Breast epithelium (tissue), 4 donors: ENCODE measurements at regions not wholly inside any gene's neighbourhood (a gene's known extent, or its start where the extent isn't known, plus 50 kb on each side); places are given as distances from the start of the nearest gene placed in this dataset.

Experiments
- DNase-seq, 2 donors: peaks; one replicate each; pipeline ENCODE4 v3.0.0-alpha.2; 2019; ENCODE audit warnings: low spot score in 2 of 2
- H3K27ac ChIP-seq, 2 donors: fragments of 200-600 bp; sonication (generic) in 1 of 2; one replicate each; pipeline ENCODE4 v1.5.1; 2016 to 2019; ENCODE audit warnings: mild to moderate bottlenecking in 1 of 2
- H3K27me3 ChIP-seq, 2 donors: fragments of 200-600 bp; sonication (generic) in 1 of 2; one replicate each; pipeline versions ENCODE4 v1.5.1 to v1.6.0; 2017 to 2019; ENCODE audit warnings: control low read depth in 1 of 2, mild to moderate bottlenecking in 1 of 2
- H3K36me3 ChIP-seq: fragments of 200-600 bp; one replicate; pipeline ENCODE4 v1.5.1; 2019
- H3K4me1 ChIP-seq, 2 donors: fragments of 200-600 bp; sonication (generic); one replicate each; pipeline ENCODE4 v1.5.1; 2016 to 2019; ENCODE audit warnings: control low read depth in 1 of 2
- H3K4me3 ChIP-seq, 3 donors: fragments of 200-600 bp; sonication (generic); 1 replicate in 2 of 3; 2 replicates in 1 of 3; pipeline ENCODE4 v1.5.1; 2016 to 2019; ENCODE audit warnings: mild to moderate bottlenecking in 3 of 3, moderate library complexity in 2 of 3
- H3K9me3 ChIP-seq, 2 donors: fragments of 200-600 bp; sonication (generic) in 1 of 2; one replicate each; pipeline ENCODE4 v1.5.1; 2016 to 2019; ENCODE audit warnings: control low read depth in 1 of 2
- POLR2A ChIP-seq: fragments of 450-650 bp; IDR thresholded peaks from one replicate; pipeline ENCODE4 v1.6.1; 2016; ENCODE audit warnings: antibody characterized with exemption, mild to moderate bottlenecking, moderate library complexity
- POLR2AphosphoS5 ChIP-seq, 3 donors: sonication (generic); formaldehyde crosslinking; IDR thresholded peaks; one replicate each; pipeline ENCODE4 v1.6.1; 2017; ENCODE audit warnings: antibody characterized with exemption in 3 of 3
- intact Hi-C: fragments of 100-400 bp; cut with DNase I; formaldehyde crosslinking; loops from one replicate; pipeline ENCODE4 v1.15.1; 2023; ENCODE audit warnings: low total_unique reads
- TF ChIP-seq, protein P1 (sequence below), 3 donors: fragments of 450-650 bp; IDR thresholded peaks; one replicate each; pipeline ENCODE4 v1.5.1; 2016 to 2017; ENCODE audit warnings: antibody characterized with exemption in 3 of 3, mild to moderate bottlenecking in 3 of 3, moderate library complexity in 3 of 3

GRCh38 chr1:55339681-55340080 lies 124.5 kb upstream of the USP24 start:
- no peak for DNase-seq
- no peaks in the 10 kb centered on the region for H3K27me3 ChIP-seq
- intact Hi-C loops: no loop called here
- H3K4me1 ChIP-seq: no peaks in the 10 kb centered on the region
- peaks cover 0 to 10% of the 10 kb centered on the region in 2 donors for H3K9me3 ChIP-seq
- H3K27ac ChIP-seq: no peak overlapping the region
- H3K4me3 ChIP-seq: no peak overlapping the region
- H3K36me3 ChIP-seq: no peaks in the 10 kb centered on the region
- TF ChIP-seq POLR2A (no peak), POLR2AphosphoS5 (IDR thresholded peaks at IDR 0.05) (no peak)
- TF ChIP-seq, protein P1, sequence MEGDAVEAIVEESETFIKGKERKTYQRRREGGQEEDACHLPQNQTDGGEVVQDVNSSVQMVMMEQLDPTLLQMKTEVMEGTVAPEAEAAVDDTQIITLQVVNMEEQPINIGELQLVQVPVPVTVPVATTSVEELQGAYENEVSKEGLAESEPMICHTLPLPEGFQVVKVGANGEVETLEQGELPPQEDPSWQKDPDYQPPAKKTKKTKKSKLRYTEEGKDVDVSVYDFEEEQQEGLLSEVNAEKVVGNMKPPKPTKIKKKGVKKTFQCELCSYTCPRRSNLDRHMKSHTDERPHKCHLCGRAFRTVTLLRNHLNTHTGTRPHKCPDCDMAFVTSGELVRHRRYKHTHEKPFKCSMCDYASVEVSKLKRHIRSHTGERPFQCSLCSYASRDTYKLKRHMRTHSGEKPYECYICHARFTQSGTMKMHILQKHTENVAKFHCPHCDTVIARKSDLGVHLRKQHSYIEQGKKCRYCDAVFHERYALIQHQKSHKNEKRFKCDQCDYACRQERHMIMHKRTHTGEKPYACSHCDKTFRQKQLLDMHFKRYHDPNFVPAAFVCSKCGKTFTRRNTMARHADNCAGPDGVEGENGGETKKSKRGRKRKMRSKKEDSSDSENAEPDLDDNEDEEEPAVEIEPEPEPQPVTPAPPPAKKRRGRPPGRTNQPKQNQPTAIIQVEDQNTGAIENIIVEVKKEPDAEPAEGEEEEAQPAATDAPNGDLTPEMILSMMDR (IDR thresholded peaks at IDR 0.05): no peak

- no peak for DNase-seq
- intact Hi-C loops: loop anchor here (1.0 kb wide), 1 partner anchor 20 kb away; no protein-coding TSS in a partner anchor
- H3K27me3 ChIP-seq: no peaks in the 10 kb centered on the region
- no peaks in the 10 kb centered on the region for H3K4me1 ChIP-seq
- no peak overlapping the region for H3K27ac ChIP-seq
- no peak overlapping the region for H3K4me3 ChIP-seq
- TF ChIP-seq, protein P1 (IDR thresholded peaks at IDR 0.05): no peak
- no peak for TF ChIP-seq POLR2AphosphoS5 (IDR thresholded peaks at IDR 0.05)
- TF ChIP-seq POLR2A: no peak
- H3K9me3 ChIP-seq: peaks cover 0 to 10% of the 10 kb centered on the region in 2 donors
- no peaks in the 10 kb centered on the region for H3K36me3 ChIP-seq
Observed at GRCh38 chr1:55338448-55338820, 123.3 kb upstream of the USP24 start.

- DNase-seq: no peak
- intact Hi-C loops: loop anchor here (1.0 kb wide), 1 partner anchor 20 kb away; no protein-coding TSS in a partner anchor
Observed at GRCh38 chr1:55337801-55338447, 122.8 kb upstream of the USP24 start.

DNA sequence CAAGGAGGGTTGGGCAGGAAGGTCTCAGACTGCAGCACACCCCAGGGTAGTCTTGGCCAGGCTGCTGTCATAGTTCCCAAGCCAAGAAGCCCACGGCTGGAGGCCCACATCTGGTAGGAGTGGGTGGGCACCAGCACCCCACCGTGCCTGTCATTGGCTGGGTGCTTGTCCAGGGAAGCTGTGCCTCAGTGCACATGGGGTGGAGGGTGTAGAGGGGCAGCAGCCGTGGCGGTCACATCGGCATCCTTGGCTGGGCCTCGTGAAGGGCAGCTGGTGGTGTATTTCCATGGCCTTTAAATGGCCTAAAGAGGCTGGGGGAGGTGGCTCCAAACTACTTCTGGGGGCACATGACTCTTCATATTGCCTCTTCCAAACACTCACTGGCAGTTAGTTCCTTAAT lies 119.6 kb upstream of the USP24 start:
- no peak for DNase-seq
- Histone ChIP-seq H3K9me3 (peaks cover 0 to 1% of the 10 kb centered on the region in 2 donors), H3K27ac (no peak overlapping the region), H3K36me3 (no peaks in the 10 kb centered on the region), H3K4me3 (no peak overlapping the region), H3K4me1 (no peaks in the 10 kb centered on the region), H3K27me3 (no peaks in the 10 kb centered on the region)
- intact Hi-C loops: no loop called here
- TF ChIP-seq POLR2A (no peak), POLR2AphosphoS5 (IDR thresholded peaks at IDR 0.05) (no peak)
- TF ChIP-seq, protein P1 (IDR thresholded peaks at IDR 0.05): no peak

More at GRCh38 chr1:55337801-55338447, 122.8 kb upstream of the USP24 start:
- no peaks in the 10 kb centered on the region for H3K36me3 ChIP-seq
- H3K4me3 ChIP-seq: no peak overlapping the region
- H3K27me3 ChIP-seq: no peaks in the 10 kb centered on the region
- peaks cover 0 to 10% of the 10 kb centered on the region in 2 donors for H3K9me3 ChIP-seq
- TF ChIP-seq POLR2A (no peak), POLR2AphosphoS5 (IDR thresholded peaks at IDR 0.05) (no peak)
- TF ChIP-seq, protein P1 (IDR thresholded peaks at IDR 0.05): peak in 1 of 3 donors; percentile 19
- no peaks in the 10 kb centered on the region for H3K4me1 ChIP-seq
- H3K27ac ChIP-seq: no peak overlapping the region

DNA sequence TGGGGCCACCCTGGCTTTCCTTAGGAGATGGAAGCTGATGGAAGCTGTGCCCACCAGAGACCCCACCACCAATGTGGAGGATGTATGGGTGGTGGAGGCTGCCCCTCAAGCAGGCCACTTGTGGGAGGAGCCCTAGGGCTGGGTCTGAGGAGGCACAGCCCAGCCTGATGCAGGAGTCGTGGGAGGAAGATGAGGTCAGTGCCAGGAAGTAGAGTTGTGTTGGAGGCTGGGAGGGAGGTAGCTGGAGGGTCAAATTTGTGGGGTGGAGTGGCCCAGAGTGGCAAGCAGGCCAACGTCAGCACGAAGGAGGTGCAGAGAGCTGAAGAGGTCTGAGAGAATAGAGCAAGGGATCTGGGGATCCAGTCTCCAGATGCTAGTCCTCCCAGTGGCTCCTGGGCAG lies 119.0 kb upstream of the USP24 start:
- Histone ChIP-seq H3K9me3 (no peaks in the 10 kb centered on the region), H3K27me3 (no peaks in the 10 kb centered on the region), H3K36me3 (no peaks in the 10 kb centered on the region), H3K27ac (no peak overlapping the region), H3K4me3 (no peak overlapping the region), H3K4me1 (no peaks in the 10 kb centered on the region)
- TF ChIP-seq, protein P1 (IDR thresholded peaks at IDR 0.05): no peak
- no peak for TF ChIP-seq POLR2AphosphoS5 (IDR thresholded peaks at IDR 0.05)
- no peak for DNase-seq
- intact Hi-C loops: no loop called here
